GM23338 (cell line): ENCODE measurements at regions not wholly inside any gene's neighbourhood (a gene's known extent, or its start where the extent isn't known, plus 50 kb on each side); places are given as distances from the start of the nearest gene placed in this dataset.

Source experiments
- ATAC-seq: fragments of 200-7000 bp; cut with Tn5 transposase; 3 replicates; pipeline ENCODE4 v1.9.1; 2020
- DNase-seq: peaks from one replicate; pipeline ENCODE4 v3.0.0-alpha.2; 2015; ENCODE audit warnings: low spot score
- H2AFZ ChIP-seq: fragments of 200-600 bp; sonication (generic); 2 replicates; pipeline ENCODE4 v1.8.0; 2016; ENCODE audit warnings: antibody characterized with exemption, mild to moderate bottlenecking, moderate library complexity
- H3F3A ChIP-seq: fragments of 200-600 bp; sonication (generic); replicated peaks from 2 replicates; pipeline ENCODE4 v1.8.0; 2017; ENCODE audit warnings: antibody characterized with exemption, mixed run types, low read depth
- H3K27ac ChIP-seq: fragments of 200-600 bp; sonication (generic); 2 replicates; pipeline ENCODE4 v1.6.1; 2016; ENCODE audit warnings: low read depth
- H3K27me3 ChIP-seq: fragments of 200-600 bp; sonication (generic); 2 replicates; pipeline ENCODE4 v1.8.0; 2016; ENCODE audit warnings: mild to moderate bottlenecking, mixed run types, moderate library complexity; ENCODE audit not compliant: insufficient read depth
- H3K36me3 ChIP-seq: fragments of 200-600 bp; sonication (generic); 2 replicates; pipeline ENCODE4 v1.8.0; 2016; ENCODE audit warnings: mild to moderate bottlenecking; ENCODE audit not compliant: insufficient read depth
- H3K4me1 ChIP-seq: fragments of 200-600 bp; sonication (generic); 2 replicates; pipeline ENCODE4 v1.8.0; 2016; ENCODE audit warnings: mild to moderate bottlenecking, moderate library complexity; ENCODE audit not compliant: insufficient read depth
- H3K4me2 ChIP-seq: fragments of 200-600 bp; sonication (generic); 2 replicates; pipeline ENCODE4 v1.7.1; 2017; ENCODE audit warnings: mixed run types
- H3K4me3 ChIP-seq: fragments of 200-600 bp; sonication (generic); 2 replicates; pipeline ENCODE4 v1.6.1; 2016; ENCODE audit warnings: mixed run types
- H3K79me2 ChIP-seq: fragments of 200-600 bp; sonication (generic); replicated peaks from 2 replicates; pipeline ENCODE4 v1.8.0; 2017; ENCODE audit warnings: mild to moderate bottlenecking; ENCODE audit not compliant: insufficient read depth
- H3K9me2 ChIP-seq: fragments of 200-600 bp; sonication (generic); 2 replicates; pipeline ENCODE4 v1.8.0; 2017; ENCODE audit not compliant: insufficient read depth
- H4K20me1 ChIP-seq: fragments of 200-600 bp; sonication (generic); replicated peaks from 2 replicates; pipeline ENCODE4 v1.8.0; 2017; ENCODE audit warnings: mild to moderate bottlenecking; ENCODE audit not compliant: insufficient read depth
- H3K27ac Mint-ChIP-seq: 2 replicates; pipeline ENCODE4 v1.8.0; 2020; ENCODE audit warnings: inconsistent platforms, mild to moderate bottlenecking, moderate library complexity, mixed read lengths
- H3K27me3 Mint-ChIP-seq: 3 replicates; pipeline ENCODE4 v1.8.0; 2022; ENCODE audit warnings: low read depth, mild to moderate bottlenecking, moderate library complexity, mixed read lengths, inconsistent platforms; ENCODE audit not compliant: insufficient read depth, poor library complexity
- H3K36me3 Mint-ChIP-seq: 3 replicates; pipeline ENCODE4 v1.8.0; 2021; ENCODE audit warnings: low read depth, mild to moderate bottlenecking, inconsistent platforms, moderate library complexity, mixed read lengths
- H3K4me1 Mint-ChIP-seq: 3 replicates; pipeline ENCODE4 v1.8.0; 2020; ENCODE audit warnings: mild to moderate bottlenecking, inconsistent platforms, mixed read lengths
- H3K4me3 Mint-ChIP-seq: 3 replicates; pipeline ENCODE4 v1.8.0; 2021; ENCODE audit warnings: moderate library complexity, mild to moderate bottlenecking, inconsistent platforms, mixed read lengths
- H3K9me3 Mint-ChIP-seq: 3 replicates; pipeline ENCODE4 v1.8.0; 2020; ENCODE audit warnings: moderate library complexity, mild to moderate bottlenecking, inconsistent platforms, mixed read lengths
- CREB1 ChIP-seq: fragments of 250-450 bp; sonication (Bioruptor Pico); IDR thresholded peaks from 2 replicates; pipeline ENCODE4 v1.5.0; 2020; ENCODE audit warnings: low read depth, mild to moderate bottlenecking, moderate library complexity
- EZH2 ChIP-seq: fragments of 200-600 bp; sonication (generic); IDR thresholded peaks from one replicate; pipeline ENCODE4 v1.8.0; 2017; ENCODE audit warnings: antibody characterized with exemption, mild to moderate bottlenecking, low read depth; ENCODE audit not compliant: unreplicated experiment
- EZH2phosphoT487 ChIP-seq: fragments of 200-600 bp; sonication (generic); IDR thresholded peaks from one replicate; pipeline ENCODE4 v1.8.1; 2018; ENCODE audit warnings: antibody characterized with exemption; ENCODE audit not compliant: unreplicated experiment
- JUNB ChIP-seq: IDR thresholded peaks from one replicate; pipeline ENCODE4 v1.6.1; 2016; ENCODE audit warnings: antibody characterized with exemption; ENCODE audit not compliant: unreplicated experiment
- NANOG ChIP-seq: IDR thresholded peaks from 2 replicates; pipeline ENCODE4 v1.6.1; 2016; ENCODE audit warnings: antibody characterized with exemption, borderline replicate concordance
- POLR2AphosphoS5 ChIP-seq: IDR thresholded peaks from 2 replicates; pipeline ENCODE4 v1.6.1; 2016; ENCODE audit warnings: antibody characterized with exemption, low read depth
- STAT1 ChIP-seq: IDR thresholded peaks from one replicate; pipeline ENCODE4 v1.6.1; 2016; ENCODE audit warnings: antibody characterized with exemption; ENCODE audit not compliant: unreplicated experiment
- ZNF114 ChIP-seq: fragments of 250-450 bp; sonication (Bioruptor Pico); IDR thresholded peaks from 2 replicates; pipeline ENCODE4 v1.5.0; 2020; ENCODE audit warnings: mild to moderate bottlenecking, moderate library complexity
- ZNF331 ChIP-seq: fragments of 250-450 bp; sonication (Bioruptor Pico); IDR thresholded peaks from 2 replicates; pipeline ENCODE4 v1.5.0; 2020; ENCODE audit warnings: low read depth, mild to moderate bottlenecking, moderate library complexity
- TF ChIP-seq, protein P1 (sequence below): IDR thresholded peaks from 2 replicates; pipeline ENCODE4 v1.6.1; 2016; ENCODE audit warnings: antibody characterized with exemption
- TF ChIP-seq, protein P2 (sequence below), 2 experiments: fragments of 200-600 bp in 1 of 2; sonication (generic) in 1 of 2; conservative IDR thresholded peaks; 2 replicates each; pipeline versions ENCODE4 v1.5.1 to v1.6.1; 2016 to 2017; ENCODE audit warnings: antibody characterized with exemption in 2 of 2, low read depth in 2 of 2, mild to moderate bottlenecking in 2 of 2, moderate library complexity in 1 of 2
- TF ChIP-seq, protein P3 (sequence below): IDR thresholded peaks from one replicate; pipeline ENCODE4 v1.6.1; 2018; ENCODE audit warnings: antibody characterized with exemption; ENCODE audit not compliant: unreplicated experiment

DNA sequence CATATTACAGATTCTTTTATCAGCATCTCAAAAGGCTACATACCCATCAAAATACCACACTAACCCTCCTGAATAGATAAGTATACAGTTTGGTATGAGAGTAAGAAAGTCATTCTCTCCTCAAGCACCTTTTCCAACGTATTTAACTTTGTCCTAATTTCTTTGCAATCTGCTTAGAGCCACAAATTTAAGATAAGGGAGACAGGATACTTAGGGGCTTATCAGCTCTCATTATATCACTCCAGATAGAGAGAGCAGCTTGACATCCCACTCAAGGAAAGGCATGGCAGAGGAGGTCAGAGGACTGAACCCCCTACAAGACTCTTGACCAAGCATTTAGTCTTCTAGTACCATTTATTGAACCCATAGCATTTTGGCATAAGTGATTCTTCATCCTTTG lies 262.4 kb downstream of the ADGRA3 start (continued):
- TF ChIP-seq POLR2AphosphoS5: no peak
- TF ChIP-seq, protein P1, sequence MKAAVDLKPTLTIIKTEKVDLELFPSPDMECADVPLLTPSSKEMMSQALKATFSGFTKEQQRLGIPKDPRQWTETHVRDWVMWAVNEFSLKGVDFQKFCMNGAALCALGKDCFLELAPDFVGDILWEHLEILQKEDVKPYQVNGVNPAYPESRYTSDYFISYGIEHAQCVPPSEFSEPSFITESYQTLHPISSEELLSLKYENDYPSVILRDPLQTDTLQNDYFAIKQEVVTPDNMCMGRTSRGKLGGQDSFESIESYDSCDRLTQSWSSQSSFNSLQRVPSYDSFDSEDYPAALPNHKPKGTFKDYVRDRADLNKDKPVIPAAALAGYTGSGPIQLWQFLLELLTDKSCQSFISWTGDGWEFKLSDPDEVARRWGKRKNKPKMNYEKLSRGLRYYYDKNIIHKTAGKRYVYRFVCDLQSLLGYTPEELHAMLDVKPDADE: no peak
- no peak for TF ChIP-seq NANOG

DNA sequence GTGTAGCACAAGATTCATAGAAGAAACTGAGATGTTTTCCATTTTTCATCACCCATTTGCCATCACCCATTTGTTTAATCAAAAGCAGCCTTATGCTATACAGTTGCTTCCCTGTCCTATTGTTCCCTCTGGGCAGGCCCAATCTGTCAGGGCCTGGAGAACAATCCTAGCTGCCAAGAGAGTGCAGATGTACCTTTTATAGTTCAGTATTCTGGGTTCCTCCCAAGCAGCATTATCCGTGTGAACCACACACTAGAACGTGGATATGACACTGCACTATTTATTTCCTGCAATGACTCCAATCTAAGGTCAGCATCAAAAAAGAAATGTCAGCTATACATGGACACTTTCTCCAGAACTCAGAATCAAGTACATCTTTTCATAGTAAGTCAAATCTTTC lies 269.0 kb downstream of the ADGRA3 start:
- H3K27ac Mint-ChIP-seq: no peak overlapping the region

More for the DNA sequence above, 269.0 kb downstream of the ADGRA3 start:
- Histone ChIP-seq H3K36me3 (no peaks in the 10 kb centered on the region), H3K27ac (no peak overlapping the region), H2AFZ (no peak overlapping the region), H3K9me2 (no peaks in the 10 kb centered on the region), H3K4me1 (no peaks in the 10 kb centered on the region), H4K20me1 (no peaks in the 10 kb centered on the region), H3F3A (no peaks in the 10 kb centered on the region), H3K4me3 (no peak overlapping the region), H3K27me3 (no peaks in the 10 kb centered on the region), H3K79me2 (no peaks in the 10 kb centered on the region), H3K4me2 (no peak overlapping the region)
- H3K36me3 Mint-ChIP-seq: no peaks in the 10 kb centered on the region
- TF ChIP-seq ZNF331 (CRISPR knock-in tag) (no peak), ZNF114 (no peak), STAT1 (no peak), JUNB (no peak), NANOG (no peak), EZH2phosphoT487 (no peak), EZH2 (no peak), CREB1 (CRISPR knock-in tag) (no peak)
- TF ChIP-seq, protein P2, sequence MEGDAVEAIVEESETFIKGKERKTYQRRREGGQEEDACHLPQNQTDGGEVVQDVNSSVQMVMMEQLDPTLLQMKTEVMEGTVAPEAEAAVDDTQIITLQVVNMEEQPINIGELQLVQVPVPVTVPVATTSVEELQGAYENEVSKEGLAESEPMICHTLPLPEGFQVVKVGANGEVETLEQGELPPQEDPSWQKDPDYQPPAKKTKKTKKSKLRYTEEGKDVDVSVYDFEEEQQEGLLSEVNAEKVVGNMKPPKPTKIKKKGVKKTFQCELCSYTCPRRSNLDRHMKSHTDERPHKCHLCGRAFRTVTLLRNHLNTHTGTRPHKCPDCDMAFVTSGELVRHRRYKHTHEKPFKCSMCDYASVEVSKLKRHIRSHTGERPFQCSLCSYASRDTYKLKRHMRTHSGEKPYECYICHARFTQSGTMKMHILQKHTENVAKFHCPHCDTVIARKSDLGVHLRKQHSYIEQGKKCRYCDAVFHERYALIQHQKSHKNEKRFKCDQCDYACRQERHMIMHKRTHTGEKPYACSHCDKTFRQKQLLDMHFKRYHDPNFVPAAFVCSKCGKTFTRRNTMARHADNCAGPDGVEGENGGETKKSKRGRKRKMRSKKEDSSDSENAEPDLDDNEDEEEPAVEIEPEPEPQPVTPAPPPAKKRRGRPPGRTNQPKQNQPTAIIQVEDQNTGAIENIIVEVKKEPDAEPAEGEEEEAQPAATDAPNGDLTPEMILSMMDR (conservative IDR thresholded peaks at IDR 0.05; ENCODE audit: low read depth in 2 of 2): no peak
- TF ChIP-seq, protein P3, sequence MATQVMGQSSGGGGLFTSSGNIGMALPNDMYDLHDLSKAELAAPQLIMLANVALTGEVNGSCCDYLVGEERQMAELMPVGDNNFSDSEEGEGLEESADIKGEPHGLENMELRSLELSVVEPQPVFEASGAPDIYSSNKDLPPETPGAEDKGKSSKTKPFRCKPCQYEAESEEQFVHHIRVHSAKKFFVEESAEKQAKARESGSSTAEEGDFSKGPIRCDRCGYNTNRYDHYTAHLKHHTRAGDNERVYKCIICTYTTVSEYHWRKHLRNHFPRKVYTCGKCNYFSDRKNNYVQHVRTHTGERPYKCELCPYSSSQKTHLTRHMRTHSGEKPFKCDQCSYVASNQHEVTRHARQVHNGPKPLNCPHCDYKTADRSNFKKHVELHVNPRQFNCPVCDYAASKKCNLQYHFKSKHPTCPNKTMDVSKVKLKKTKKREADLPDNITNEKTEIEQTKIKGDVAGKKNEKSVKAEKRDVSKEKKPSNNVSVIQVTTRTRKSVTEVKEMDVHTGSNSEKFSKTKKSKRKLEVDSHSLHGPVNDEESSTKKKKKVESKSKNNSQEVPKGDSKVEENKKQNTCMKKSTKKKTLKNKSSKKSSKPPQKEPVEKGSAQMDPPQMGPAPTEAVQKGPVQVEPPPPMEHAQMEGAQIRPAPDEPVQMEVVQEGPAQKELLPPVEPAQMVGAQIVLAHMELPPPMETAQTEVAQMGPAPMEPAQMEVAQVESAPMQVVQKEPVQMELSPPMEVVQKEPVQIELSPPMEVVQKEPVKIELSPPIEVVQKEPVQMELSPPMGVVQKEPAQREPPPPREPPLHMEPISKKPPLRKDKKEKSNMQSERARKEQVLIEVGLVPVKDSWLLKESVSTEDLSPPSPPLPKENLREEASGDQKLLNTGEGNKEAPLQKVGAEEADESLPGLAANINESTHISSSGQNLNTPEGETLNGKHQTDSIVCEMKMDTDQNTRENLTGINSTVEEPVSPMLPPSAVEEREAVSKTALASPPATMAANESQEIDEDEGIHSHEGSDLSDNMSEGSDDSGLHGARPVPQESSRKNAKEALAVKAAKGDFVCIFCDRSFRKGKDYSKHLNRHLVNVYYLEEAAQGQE: no peak
- TF ChIP-seq, protein P1: no peak
- H3K27me3 Mint-ChIP-seq: no peaks in the 10 kb centered on the region
- H3K4me1 Mint-ChIP-seq: no peaks in the 10 kb centered on the region
- DNase-seq (no peak), ATAC-seq (no peak)
- H3K9me3 Mint-ChIP-seq: no peaks in the 10 kb centered on the region; the same call in 2 of the 3 replicates
- H3K4me3 Mint-ChIP-seq: no peak overlapping the region
